Activated naive CD8-positive, alpha-beta T cell treated with anti-CD3 and anti-CD28 coated beads, Interleukin-2, amount 50 U/mL, for 16 hours (primary cell): ENCODE measurements at regions not wholly inside any gene's neighbourhood (a gene's known extent, or its start where the extent isn't known, plus 50 kb on each side); places are given as distances from the start of the nearest gene placed in this dataset.

Experiments
- DNase-seq: peaks from one replicate; pipeline ENCODE4 v3.0.0-alpha.2; 2020; ENCODE audit warnings: low read depth, low spot score

- DNase-seq: no peak
Observed at GRCh38 chr2:42933824-42934254, 141.5 kb upstream of the HAAO start.

- no peak for DNase-seq
Observed at GRCh38 chr2:42932271-42933151, 140.1 kb upstream of the HAAO start.

GRCh38 chr2:42931818-42932195 lies 139.4 kb upstream of the HAAO start:
- no peak for DNase-seq

GRCh38 chr2:42931146-42931817 lies 138.9 kb upstream of the HAAO start:
- DNase-seq: no peak

GRCh38 chr2:42930025-42930581 lies 137.7 kb upstream of the HAAO start:
- DNase-seq: no peak

- DNase-seq: no peak
Observed at GRCh38 chr2:42929546-42930024, 137.2 kb upstream of the HAAO start.

GRCh38 chr2:42928692-42929545 lies 136.5 kb upstream of the HAAO start:
- DNase-seq: no peak

GRCh38 chr2:42928161-42928691 lies 135.8 kb upstream of the HAAO start:
- no peak for DNase-seq

- DNase-seq: no peak
Observed at GRCh38 chr2:42927334-42928160, 135.2 kb upstream of the HAAO start.

- no peak for DNase-seq
Observed at GRCh38 chr2:42926434-42927333, 134.3 kb upstream of the HAAO start.

- DNase-seq: no peak
Observed at GRCh38 chr2:42925742-42926433, 133.5 kb upstream of the HAAO start.

- no peak for DNase-seq
Observed at GRCh38 chr2:42924418-42924886, 132.1 kb upstream of the HAAO start.

- no peak for DNase-seq
Observed at GRCh38 chr2:42923580-42924417, 131.4 kb upstream of the HAAO start.

- no peak for DNase-seq
Observed at GRCh38 chr2:42922790-42923579, 130.6 kb upstream of the HAAO start.

- no peak for DNase-seq
Observed at GRCh38 chr2:42922293-42922692, 129.9 kb upstream of the HAAO start.

GRCh38 chr2:42921721-42922120 lies 129.3 kb upstream of the HAAO start:
- no peak for DNase-seq

- no peak for DNase-seq
Observed at GRCh38 chr2:42921147-42921520, 128.8 kb upstream of the HAAO start.
